Endothelial cell of umbilical vein (primary cell): ENCODE measurements at regions not wholly inside any gene's neighbourhood (a gene's known extent, or its start where the extent isn't known, plus 50 kb on each side); places are given as distances from the start of the nearest gene placed in this dataset.
"Not testable (repeated sequence)": the region's sequence is repeated elsewhere in the genome, so short reads cannot be mapped to it uniquely, and the experiment has no call there.

Source experiments
- EZH2 ChIP-seq: IDR thresholded peaks from 2 replicates; pipeline ENCODE4 v1.6.1; 2012; ENCODE audit warnings: borderline replicate concordance, low read depth, mild to moderate bottlenecking, moderate library complexity, low read length, inconsistent platforms; ENCODE audit not compliant: severe bottlenecking
- FOS ChIP-seq: IDR thresholded peaks from 2 replicates; pipeline ENCODE4 v1.6.1; 2011; ENCODE audit warnings: mild to moderate bottlenecking, low read length, moderate library complexity, borderline replicate concordance; ENCODE audit not compliant: insufficient read depth
- JUN ChIP-seq: IDR thresholded peaks from 2 replicates; pipeline ENCODE4 v1.6.1; 2011; ENCODE audit warnings: borderline replicate concordance, low read depth; ENCODE audit not compliant: insufficient read length, insufficient read depth
- POLR2A ChIP-seq: IDR thresholded peaks from 2 replicates; pipeline ENCODE4 v1.6.1; 2012; ENCODE audit warnings: low read depth, mild to moderate bottlenecking, control low read depth, low read length
- TF ChIP-seq, protein P1 (sequence below), 2 donors: IDR thresholded peaks; 1 replicate in 1 of 2; 2 replicates in 1 of 2; pipeline ENCODE4 v1.5.1; 2011; ENCODE audit warnings: low read length in 2 of 2, mild to moderate bottlenecking in 2 of 2, moderate library complexity in 2 of 2, control low read depth in 1 of 2, inconsistent platforms in 1 of 2, low read depth in 1 of 2; ENCODE audit not compliant: insufficient read depth in 1 of 2; ENCODE audit errors: extremely low read depth in 1 of 2

DNA sequence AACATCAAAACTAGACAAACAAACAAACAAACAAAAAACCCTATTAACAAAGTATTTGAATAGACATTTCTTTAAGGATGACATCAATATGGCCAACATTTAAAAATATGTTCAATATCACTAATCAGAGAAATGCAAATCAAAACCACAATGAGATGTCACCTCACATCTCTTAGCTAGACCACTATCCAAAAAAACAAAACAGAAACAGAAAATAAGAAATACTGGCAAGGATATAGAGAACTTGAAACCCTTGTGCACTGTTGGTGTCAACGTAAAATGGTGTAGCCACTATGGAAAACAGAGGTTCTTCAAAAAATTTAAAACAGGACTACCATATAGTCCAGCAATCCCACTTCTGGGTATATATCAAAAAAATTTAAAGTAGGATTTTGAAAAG lies 308.2 kb downstream of the SPATA31A1 start:
- TF ChIP-seq, protein P1, sequence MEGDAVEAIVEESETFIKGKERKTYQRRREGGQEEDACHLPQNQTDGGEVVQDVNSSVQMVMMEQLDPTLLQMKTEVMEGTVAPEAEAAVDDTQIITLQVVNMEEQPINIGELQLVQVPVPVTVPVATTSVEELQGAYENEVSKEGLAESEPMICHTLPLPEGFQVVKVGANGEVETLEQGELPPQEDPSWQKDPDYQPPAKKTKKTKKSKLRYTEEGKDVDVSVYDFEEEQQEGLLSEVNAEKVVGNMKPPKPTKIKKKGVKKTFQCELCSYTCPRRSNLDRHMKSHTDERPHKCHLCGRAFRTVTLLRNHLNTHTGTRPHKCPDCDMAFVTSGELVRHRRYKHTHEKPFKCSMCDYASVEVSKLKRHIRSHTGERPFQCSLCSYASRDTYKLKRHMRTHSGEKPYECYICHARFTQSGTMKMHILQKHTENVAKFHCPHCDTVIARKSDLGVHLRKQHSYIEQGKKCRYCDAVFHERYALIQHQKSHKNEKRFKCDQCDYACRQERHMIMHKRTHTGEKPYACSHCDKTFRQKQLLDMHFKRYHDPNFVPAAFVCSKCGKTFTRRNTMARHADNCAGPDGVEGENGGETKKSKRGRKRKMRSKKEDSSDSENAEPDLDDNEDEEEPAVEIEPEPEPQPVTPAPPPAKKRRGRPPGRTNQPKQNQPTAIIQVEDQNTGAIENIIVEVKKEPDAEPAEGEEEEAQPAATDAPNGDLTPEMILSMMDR (IDR thresholded peaks at IDR 0.05; ENCODE audit: extremely low read depth in 1 of 2, insufficient read depth in 1 of 2, low read depth in 1 of 2, low read length in 2 of 2), result not testable (repeated sequence)
- TF ChIP-seq POLR2A, EZH2, FOS, JUN: not testable (repeated sequence)
